ENCODE measurements at regions not wholly inside any gene's neighbourhood (a gene's known extent, or its start where the extent isn't known, plus 50 kb on each side); places are given as distances from the start of the nearest gene placed in this dataset.

DNA sequence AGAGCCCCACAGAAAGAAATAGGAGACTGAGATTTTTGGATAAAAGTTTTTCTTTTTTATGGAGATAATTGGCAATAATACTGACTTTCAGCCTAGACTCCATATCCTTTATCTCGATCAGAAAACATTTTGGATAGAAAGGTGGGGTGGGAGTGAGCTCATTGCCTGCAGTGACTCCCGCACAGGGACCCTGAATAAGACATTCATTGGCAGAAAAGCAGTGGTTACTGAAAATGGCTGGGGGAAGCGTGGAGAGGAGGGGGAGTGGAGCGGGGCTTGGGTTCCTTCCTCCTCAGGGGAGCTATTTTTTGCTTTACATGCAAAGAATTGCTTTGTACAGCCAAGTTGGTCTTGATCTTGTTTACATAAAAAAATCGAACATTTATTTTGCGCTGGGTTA, 90.4 kb upstream of the BMPER start:
- CTCF ChIA-PET: no interaction called here
- Mint-ChIP-seq H3K27ac (no peak overlapping the region), H3K9me3 (ENCODE audit: insufficient read depth) (no peaks in the 10 kb centered on the region), H3K4me1 (no peaks in the 10 kb centered on the region), H3K27me3 (peaks cover 9% of the 10 kb centered on the region), H3K4me3 (no peak overlapping the region)
- Histone ChIP-seq H3K4me3 (ENCODE audit: control extremely low read depth in 1 of 5, extremely low read depth in 1 of 5, insufficient read depth in 1 of 5, low read depth in 2 of 5, low read length in 4 of 5) (no peak overlapping the region), H3K9ac (ENCODE audit: low read length) (no peak overlapping the region), H3K27me3 (replicated peaks in 1 of 4; ENCODE audit: control extremely low read depth in 1 of 4, control insufficient read depth in 3 of 4, insufficient read depth in 4 of 4, low read length in 3 of 4) (no peaks in the 10 kb centered on the region), H3K36me3 (replicated peaks in 1 of 2; ENCODE audit: control extremely low read depth in 1 of 2, control insufficient read depth in 1 of 2, extremely low read depth in 1 of 2, insufficient read depth in 2 of 2, low read length in 1 of 2) (no peaks in the 10 kb centered on the region), H3K9me3 (ENCODE audit: control extremely low read depth in 1 of 3, control insufficient read depth in 2 of 3, insufficient read depth in 1 of 3, low read length in 2 of 3) (no peaks in the 10 kb centered on the region), H2AFZ (ENCODE audit: insufficient read depth, low read depth, low read length, poor library complexity, severe bottlenecking) (no peak overlapping the region), H3K4me1 (ENCODE audit: control insufficient read depth in 2 of 2, insufficient read depth in 2 of 2, low read length in 2 of 2) (no peaks in the 10 kb centered on the region), H3K79me2 (ENCODE audit: control insufficient read depth, insufficient read depth, low read length) (no peaks in the 10 kb centered on the region), H3K4me2 (replicated peaks; ENCODE audit: low read depth, low read length, poor library complexity, severe bottlenecking) (no peak overlapping the region), H4K20me1 (ENCODE audit: control insufficient read depth, insufficient read depth, low read length, poor library complexity, severe bottlenecking) (no peaks in the 10 kb centered on the region), H3K27ac (ENCODE audit: low read length in 2 of 2) (no peak overlapping the region)
- TF ChIP-seq, protein P1, sequence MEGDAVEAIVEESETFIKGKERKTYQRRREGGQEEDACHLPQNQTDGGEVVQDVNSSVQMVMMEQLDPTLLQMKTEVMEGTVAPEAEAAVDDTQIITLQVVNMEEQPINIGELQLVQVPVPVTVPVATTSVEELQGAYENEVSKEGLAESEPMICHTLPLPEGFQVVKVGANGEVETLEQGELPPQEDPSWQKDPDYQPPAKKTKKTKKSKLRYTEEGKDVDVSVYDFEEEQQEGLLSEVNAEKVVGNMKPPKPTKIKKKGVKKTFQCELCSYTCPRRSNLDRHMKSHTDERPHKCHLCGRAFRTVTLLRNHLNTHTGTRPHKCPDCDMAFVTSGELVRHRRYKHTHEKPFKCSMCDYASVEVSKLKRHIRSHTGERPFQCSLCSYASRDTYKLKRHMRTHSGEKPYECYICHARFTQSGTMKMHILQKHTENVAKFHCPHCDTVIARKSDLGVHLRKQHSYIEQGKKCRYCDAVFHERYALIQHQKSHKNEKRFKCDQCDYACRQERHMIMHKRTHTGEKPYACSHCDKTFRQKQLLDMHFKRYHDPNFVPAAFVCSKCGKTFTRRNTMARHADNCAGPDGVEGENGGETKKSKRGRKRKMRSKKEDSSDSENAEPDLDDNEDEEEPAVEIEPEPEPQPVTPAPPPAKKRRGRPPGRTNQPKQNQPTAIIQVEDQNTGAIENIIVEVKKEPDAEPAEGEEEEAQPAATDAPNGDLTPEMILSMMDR (IDR thresholded peaks at IDR 0.05): no peak
- no peak for TF ChIP-seq EZH2 (IDR thresholded peaks at IDR 0.05; ENCODE audit: borderline replicate concordance, insufficient read depth, low read depth, low read length, poor library complexity, severe bottlenecking)
- POLR2A ChIA-PET: no interaction called here
- ATAC-seq (ENCODE audit: low read depth) (no peak), DNase-seq (no peak)
- intact Hi-C loops (cut with micrococcal nuclease): no loop called here
- 7% methylated on average over 3 of the region's 6 CpGs for WGBS (ENCODE audit: insufficient coverage)

DNA sequence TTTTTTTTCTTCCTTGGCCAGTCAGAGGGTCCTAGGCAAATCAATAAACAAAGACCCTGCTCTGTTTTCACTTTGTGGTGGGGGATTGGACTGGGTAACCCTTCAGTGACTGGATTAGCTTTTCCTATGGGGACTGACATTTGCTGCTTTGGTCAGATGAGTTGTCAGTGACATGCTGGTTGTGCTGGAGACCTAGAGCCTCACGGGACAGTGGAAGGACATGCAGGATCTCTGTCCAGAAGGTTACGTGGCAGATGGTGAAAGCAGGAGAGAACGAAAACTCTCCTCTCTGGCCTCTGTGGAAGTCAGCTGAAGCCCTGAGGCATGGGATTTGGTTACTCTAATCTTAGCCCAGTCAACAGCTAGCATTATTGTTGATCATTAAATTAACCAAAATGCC, 90.0 kb upstream of the BMPER start:
- H3K9ac ChIP-seq (ENCODE audit: low read length): no peak overlapping the region
- POLR2A ChIA-PET: no interaction called here
- no peaks in the 10 kb centered on the region for H3K4me1 Mint-ChIP-seq
- no peaks in the 10 kb centered on the region for H3K79me2 ChIP-seq (ENCODE audit: control insufficient read depth, insufficient read depth, low read length)
- no peak for ATAC-seq (ENCODE audit: low read depth)
- peaks cover 9% of the 10 kb centered on the region for H3K27me3 Mint-ChIP-seq
- H3K9me3 Mint-ChIP-seq (ENCODE audit: insufficient read depth): no peaks in the 10 kb centered on the region
- intact Hi-C loops (cut with micrococcal nuclease): no loop called here
- no peak for TF ChIP-seq EZH2 (IDR thresholded peaks at IDR 0.05; ENCODE audit: borderline replicate concordance, insufficient read depth, low read depth, low read length, poor library complexity, severe bottlenecking)
- TF ChIP-seq, protein P1 (IDR thresholded peaks at IDR 0.05): no peak
- H3K4me2 ChIP-seq (replicated peaks; ENCODE audit: low read depth, low read length, poor library complexity, severe bottlenecking): no peak overlapping the region
- no peaks in the 10 kb centered on the region for H3K4me1 ChIP-seq (ENCODE audit: control insufficient read depth in 2 of 2, insufficient read depth in 2 of 2, low read length in 2 of 2)
- 89% methylated on average over 3 of the region's 3 CpGs for WGBS (ENCODE audit: insufficient coverage)
- H3K27ac Mint-ChIP-seq: no peak overlapping the region
- no peak for DNase-seq
- H3K27ac ChIP-seq (ENCODE audit: low read length in 2 of 2): no peak overlapping the region
- H3K4me3 ChIP-seq (ENCODE audit: control extremely low read depth in 1 of 5, extremely low read depth in 1 of 5, insufficient read depth in 1 of 5, low read depth in 2 of 5, low read length in 4 of 5): no peak overlapping the region
- H3K4me3 Mint-ChIP-seq: no peak overlapping the region
- H3K36me3 ChIP-seq (replicated peaks in 1 of 2; ENCODE audit: control extremely low read depth in 1 of 2, control insufficient read depth in 1 of 2, extremely low read depth in 1 of 2, insufficient read depth in 2 of 2, low read length in 1 of 2): no peaks in the 10 kb centered on the region
- H3K9me3 ChIP-seq (ENCODE audit: control extremely low read depth in 1 of 3, control insufficient read depth in 2 of 3, insufficient read depth in 1 of 3, low read length in 2 of 3): no peaks in the 10 kb centered on the region
- H4K20me1 ChIP-seq (ENCODE audit: control insufficient read depth, insufficient read depth, low read length, poor library complexity, severe bottlenecking): no peaks in the 10 kb centered on the region
- H3K27me3 ChIP-seq (replicated peaks in 1 of 4; ENCODE audit: control extremely low read depth in 1 of 4, control insufficient read depth in 3 of 4, insufficient read depth in 4 of 4, low read length in 3 of 4): no peaks in the 10 kb centered on the region
- CTCF ChIA-PET: no interaction called here
- H2AFZ ChIP-seq (ENCODE audit: insufficient read depth, low read depth, low read length, poor library complexity, severe bottlenecking): no peak overlapping the region
